RCC 7860 (cell line): ENCODE measurements at regions not wholly inside any gene's neighbourhood (a gene's known extent, or its start where the extent isn't known, plus 50 kb on each side); places are given as distances from the start of the nearest gene placed in this dataset.

Source experiments
- DNase-seq: peaks from one replicate; pipeline ENCODE4 v3.0.0-alpha.2; 2015; ENCODE audit warnings: low spot score
- FAIRE-seq: peaks from 2 replicates; lab custom pipeline; 2012; peaks lifted over from hg19 to GRCh38; lab: Jason Lieb, UNC

DNA sequence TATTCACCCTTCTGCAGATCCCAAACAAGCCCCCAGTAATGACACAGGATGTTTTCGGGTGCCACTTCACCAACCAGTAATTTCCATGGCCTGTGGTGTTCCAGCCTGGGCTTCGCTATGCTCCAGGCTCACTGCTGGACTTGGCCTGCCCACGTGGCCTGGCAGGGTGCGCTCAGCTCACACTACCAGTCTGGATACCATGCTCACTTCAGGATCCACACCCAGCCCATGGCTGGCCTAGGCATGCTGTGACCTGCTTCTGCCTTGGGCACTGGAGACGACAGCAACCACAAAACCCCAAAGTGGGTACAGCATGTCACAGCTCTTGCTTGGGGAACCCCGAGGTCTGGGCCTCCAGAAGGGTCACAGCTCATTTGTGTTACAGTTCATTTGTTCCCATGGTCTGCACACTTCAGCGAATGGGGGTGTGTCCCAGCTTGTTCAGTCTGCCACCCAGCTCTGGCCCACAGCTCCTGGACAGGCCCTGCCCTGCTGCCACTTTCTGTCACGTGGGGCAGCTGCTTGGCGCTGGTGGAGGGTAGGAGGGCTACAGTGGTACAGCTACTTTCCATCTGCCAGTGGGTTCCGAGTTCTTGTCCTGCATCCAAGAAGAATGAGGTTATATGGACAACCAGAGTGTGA, 650.8 kb downstream of the MCTP2 start:
- DNase-seq (no peak), FAIRE-seq (no peak)

- no peak for DNase-seq
Observed at GRCh38 chr15:94887391-94887790, 656.0 kb downstream of the MCTP2 start.

GRCh38 chr15:94889153-94889552, 657.8 kb downstream of the MCTP2 start:
- DNase-seq (no peak), FAIRE-seq (no peak)

More at GRCh38 chr15:94887391-94887790, 656.0 kb downstream of the MCTP2 start:
- no peak for FAIRE-seq

DNA sequence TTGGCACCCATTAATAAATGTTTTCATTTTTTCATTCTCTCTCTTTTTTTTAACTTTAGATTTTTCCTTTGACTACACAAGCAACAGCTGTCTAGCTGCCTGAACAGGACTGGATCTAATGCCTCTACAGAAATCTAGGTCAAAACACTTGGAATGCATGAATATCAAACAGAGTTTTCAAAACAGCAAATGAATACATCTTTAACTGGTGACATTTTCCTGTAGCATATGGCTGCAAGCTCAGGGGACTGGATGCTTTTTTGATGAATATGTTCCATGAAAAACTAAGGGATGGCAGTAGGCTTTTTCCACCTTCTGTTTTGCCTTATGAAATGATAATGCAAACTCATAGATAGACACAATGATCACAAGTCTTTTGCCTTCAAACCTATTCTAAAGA, 661.7 kb downstream of the MCTP2 start:
- FAIRE-seq (no peak), DNase-seq (no peak)

DNA sequence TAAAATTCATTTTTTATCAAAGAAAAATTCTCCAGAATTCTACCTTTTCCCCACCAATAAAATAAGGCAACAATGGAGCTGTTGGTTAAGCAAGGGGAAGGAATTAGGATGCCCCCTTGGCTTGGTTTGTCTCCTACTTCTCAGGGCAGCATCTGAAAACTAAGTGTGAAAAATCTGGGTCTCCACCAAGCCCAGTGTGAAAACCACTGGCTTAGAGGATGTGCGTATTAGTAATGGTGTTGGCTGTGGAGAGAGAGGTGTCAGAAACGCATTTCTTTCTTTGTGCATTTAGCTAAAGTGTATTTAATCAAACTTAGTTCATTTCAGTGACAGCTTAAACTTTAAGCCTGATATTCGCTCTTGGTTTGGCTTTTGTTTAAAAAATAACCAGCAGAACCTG, 662.7 kb downstream of the MCTP2 start:
- FAIRE-seq: no peak
- DNase-seq: no peak

DNA sequence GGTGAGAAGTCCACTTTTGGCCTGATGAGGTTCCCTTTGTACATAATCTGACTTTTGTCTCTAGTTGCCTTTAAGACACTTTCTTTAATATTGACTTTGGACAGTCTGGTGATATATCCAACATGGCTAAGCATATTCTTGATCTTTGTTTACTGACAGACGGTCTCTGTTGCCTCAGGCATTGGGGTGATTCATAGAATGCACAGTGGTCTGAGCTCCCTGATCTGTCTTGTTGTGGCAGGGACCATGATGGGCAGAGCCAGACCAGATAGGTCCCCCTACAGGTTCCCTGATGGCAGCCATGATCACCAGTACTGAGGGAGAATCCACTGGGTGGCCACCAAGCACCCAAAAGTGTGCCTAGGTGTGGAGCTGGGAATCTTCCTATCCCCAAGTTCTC, 678.1 kb downstream of the MCTP2 start:
- no peak for FAIRE-seq

DNA sequence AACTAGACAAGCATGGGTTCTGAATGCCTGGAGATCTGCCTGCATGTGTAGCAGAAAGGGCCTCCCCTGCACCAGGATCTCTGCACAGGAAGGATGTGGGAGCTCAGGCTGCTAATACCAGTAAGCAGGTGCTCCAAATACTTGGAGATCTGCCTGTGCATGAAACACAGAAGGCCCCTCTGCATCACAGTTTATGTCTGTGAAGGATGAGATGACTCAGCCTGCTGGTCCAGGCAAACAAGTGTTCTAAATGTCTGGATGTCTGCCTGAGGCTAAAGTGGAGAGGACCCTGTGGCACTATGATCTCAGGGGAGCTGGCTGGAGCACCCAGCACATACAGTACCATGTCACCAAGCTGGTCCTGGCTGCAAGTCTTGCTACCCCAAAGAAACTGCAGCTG, 678.8 kb downstream of the MCTP2 start:
- FAIRE-seq (no peak), DNase-seq (no peak)

More for the DNA sequence above, 678.1 kb downstream of the MCTP2 start:
- no peak for DNase-seq

DNA sequence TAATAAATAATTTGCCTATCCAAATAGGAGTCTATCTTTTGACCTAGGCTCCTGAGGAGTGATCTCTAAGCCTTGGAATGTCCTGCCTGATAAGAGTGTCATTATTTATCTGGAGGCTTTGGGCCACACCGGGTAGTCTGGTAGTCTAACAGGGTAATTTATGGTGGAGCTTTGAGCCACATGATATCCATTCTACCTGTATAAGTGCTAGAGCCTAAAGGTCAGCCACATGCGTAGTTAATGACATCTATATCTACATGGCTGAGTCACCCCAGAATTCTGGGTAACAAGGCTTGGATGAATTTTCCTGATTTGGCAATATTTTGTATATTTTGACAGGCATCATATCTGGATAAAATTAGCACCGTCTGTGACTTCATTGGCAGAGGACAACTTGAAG, 681.4 kb downstream of the MCTP2 start:
- FAIRE-seq (no peak), DNase-seq (no peak)

GRCh38 chr15:94917068-94917467, 685.7 kb downstream of the MCTP2 start:
- FAIRE-seq (no peak), DNase-seq (no peak)

DNA sequence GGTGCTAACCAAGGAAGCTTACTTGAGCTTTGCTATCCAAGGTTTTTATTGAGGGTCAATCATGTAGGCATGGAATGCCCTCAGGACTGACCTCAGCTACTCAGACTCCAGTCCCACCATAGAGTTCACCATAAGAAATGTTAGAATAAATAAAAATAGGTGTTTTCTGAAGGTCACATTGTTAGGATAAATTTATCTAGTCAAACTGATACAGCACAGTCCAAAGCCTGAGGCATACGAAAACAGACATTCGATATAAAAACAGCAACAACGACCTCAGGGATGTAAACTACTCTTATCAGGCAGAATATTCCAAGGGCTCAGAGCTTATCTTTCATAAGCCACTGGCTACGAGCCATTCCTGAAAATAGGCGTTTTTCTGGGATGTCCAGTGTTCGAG, 690.6 kb downstream of the MCTP2 start:
- FAIRE-seq (no peak), DNase-seq (no peak)

- FAIRE-seq: no peak
- DNase-seq: no peak
Observed at GRCh38 chr15:94924057-94924456, 692.7 kb downstream of the MCTP2 start.

DNA sequence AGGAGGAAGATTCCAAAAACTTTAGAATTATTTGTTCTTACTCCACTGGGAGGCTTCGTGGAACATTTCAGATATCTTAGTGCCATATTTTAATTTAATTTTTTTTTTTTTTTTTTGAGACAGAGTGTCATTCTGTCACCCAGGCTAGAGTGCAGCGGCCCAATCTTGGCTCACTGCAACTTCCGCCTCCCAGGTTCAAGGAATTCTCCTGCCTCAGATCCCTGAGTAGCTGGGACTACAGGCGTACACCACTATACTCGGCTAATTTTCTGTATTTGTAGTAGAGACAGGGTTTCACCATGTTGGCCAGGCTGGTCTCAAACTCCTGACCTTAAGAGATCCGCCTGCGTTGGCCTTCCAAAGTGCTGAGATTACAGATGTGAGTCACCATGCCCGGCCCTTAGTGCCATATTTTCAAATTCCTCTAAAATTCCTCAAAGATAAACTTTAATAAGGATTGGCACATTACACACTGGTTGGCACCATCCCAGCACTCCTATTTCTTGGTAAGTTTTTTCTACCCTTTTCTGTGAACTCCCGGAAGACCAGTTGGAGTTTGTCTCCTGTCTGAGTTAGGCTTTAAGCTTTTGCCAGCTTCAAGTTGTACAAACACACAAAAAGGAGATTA, 693.7 kb downstream of the MCTP2 start:
- DNase-seq (no peak), FAIRE-seq (no peak)

DNA sequence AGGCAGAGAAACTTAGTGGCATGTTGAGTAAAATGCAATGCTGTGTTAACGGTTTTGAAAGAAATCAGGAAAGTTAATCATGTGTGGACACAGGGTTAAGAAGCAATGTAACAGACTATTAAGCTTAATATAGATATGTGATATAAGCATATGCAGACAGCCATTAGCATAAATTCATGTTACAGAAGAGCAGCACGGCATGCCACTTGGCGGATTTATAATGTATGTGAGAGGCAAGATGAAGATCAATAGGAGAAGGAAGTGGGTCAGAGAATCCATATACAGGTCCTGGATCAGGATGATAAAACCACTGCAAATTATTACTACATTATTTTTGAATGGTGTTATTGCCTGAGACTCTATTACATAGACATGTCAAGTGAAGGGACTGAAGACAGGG, 694.3 kb downstream of the MCTP2 start:
- DNase-seq (no peak), FAIRE-seq (no peak)

DNA sequence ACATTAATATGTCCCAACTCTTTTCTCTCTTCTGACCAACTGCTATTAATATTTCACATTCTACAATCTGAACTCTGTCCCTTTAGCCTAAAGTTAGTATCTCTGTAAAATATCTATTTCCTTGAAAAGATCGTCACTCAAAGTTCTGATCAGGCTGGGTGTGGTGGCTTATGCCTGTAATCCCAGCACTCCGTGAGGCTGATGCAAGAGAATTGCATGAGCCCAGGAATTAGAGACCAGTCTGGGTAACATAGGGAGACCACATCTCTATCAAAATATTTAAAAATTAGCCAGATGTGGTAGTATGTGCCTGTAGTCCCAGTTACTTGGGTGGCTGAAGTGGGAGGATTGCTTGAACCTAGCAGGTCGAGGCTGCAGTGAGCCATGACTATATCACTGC, 695.6 kb downstream of the MCTP2 start:
- DNase-seq (no peak), FAIRE-seq (no peak)

GRCh38 chr15:94929282-94929681, 697.9 kb downstream of the MCTP2 start:
- no peak for DNase-seq
- no peak for FAIRE-seq

DNA sequence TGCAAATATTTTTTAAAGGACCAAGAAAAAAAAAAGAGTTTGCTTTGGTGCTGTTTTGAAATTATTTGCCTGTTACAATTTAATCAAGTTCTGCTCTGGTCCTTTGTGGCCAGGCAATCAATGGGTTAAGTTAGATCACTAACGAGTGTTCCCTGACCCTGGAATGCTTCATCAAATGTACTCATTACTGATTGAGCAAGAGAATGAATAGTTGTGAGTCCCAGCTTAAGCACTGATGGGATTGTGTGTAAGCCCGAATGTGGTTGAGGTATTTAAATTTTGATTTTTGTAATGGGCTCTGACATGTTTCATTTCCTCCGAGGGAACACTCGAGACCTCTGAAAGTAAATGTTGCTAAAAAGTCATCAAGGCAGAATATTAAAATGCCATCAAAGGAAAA, 699.1 kb downstream of the MCTP2 start:
- DNase-seq (no peak), FAIRE-seq (no peak)

GRCh38 chr15:94930960-94931359, 699.6 kb downstream of the MCTP2 start:
- no peak for FAIRE-seq
- no peak for DNase-seq

DNA sequence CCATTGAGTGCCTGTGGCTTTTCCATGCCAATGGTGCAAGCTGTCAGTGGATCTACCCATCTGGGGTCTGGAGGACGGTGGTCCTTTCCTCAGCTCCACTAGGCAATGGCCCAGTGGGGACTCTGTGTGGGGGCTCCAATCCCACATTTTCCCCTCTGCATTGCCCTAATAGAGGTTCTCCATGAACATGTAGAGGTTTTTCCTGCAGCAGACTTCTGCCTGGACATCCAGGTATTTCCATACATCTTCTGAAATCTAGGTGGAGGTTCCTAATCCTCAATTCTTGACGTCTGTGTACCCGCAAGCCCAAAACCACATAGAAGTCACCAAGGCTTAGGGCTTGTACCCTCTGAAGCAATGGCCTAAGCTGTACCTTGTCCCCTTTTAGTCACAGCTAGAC, 703.1 kb downstream of the MCTP2 start:
- FAIRE-seq (no peak), DNase-seq (no peak)

GRCh38 chr15:94937242-94937641, 705.9 kb downstream of the MCTP2 start:
- FAIRE-seq: no peak
- no peak for DNase-seq

- DNase-seq (no peak), FAIRE-seq (no peak)
Observed at GRCh38 chr15:94943888-94944287, 712.5 kb downstream of the MCTP2 start.

- no peak for FAIRE-seq
- DNase-seq: no peak
Observed at GRCh38 chr15:94951538-94951937, 720.2 kb downstream of the MCTP2 start.

- DNase-seq: no peak
- no peak for FAIRE-seq
Observed at GRCh38 chr15:94963953-94964352, 732.6 kb downstream of the MCTP2 start.

- DNase-seq (no peak), FAIRE-seq (no peak)
Observed at GRCh38 chr15:94965593-94965992, 734.2 kb downstream of the MCTP2 start.
